GM19467 (cell line): ENCODE measurements at regions not wholly inside any gene's neighbourhood (a gene's known extent, or its start where the extent isn't known, plus 50 kb on each side); places are given as distances from the start of the nearest gene placed in this dataset.
"Not testable (repeated sequence)": the region's sequence is repeated elsewhere in the genome, so short reads cannot be mapped to it uniquely, and the experiment has no call there.

Experiments used
- ATAC-seq: cut with Tn5 transposase; IDR thresholded peaks from one replicate; pipeline ENCODE4 v1.9.1; 2021; ENCODE audit warnings: mild to moderate bottlenecking, moderate library complexity; ENCODE audit not compliant: unreplicated experiment

GRCh38 chr10:44278837-44279324, 106.0 kb downstream of the CXCL12 start:
- no peak for ATAC-seq

- ATAC-seq = not testable (repeated sequence)
These were observed 116.4 kb downstream of the CXCL12 start for GRCh38 chr10:44268435-44268948.

DNA sequence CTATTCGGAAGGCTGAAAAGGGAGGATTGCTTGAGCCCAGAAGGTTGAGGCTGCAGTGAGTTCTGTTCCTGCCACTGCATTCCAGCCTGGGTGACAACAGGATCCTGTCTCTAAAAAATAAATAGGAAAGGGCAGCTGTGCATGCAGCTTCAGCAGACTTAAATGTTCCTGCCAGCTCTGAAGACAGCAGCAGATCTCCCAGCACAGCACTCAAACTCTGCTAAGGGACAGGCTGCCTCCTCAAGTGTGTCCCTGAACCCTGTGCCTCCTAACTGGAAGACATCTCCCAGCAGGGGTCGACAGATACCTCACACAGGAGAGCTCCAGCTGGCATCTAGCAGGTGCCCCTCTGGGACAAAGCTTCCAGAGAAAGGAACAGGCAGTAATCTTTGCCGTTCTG, 117.9 kb downstream of the CXCL12 start:
- ATAC-seq = no peak

DNA sequence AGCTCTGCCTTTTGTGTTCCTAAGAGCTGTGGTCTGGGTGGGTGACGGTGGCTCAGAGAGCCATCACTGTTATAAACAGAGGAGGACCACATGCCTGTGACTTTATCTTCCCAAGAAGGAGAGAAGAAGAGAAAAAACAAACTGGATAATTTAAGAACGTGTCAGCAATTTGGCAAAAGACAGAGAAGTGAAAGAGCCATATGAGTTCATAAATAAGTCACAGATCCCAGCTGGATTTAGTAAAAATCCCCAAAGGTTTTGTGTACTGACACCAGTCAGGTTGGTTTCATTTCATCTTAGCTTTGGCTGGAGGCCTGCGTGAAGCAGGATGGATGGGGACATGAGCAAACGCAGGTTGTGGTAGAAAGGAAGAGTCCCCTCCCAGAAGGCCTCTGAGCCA, 120.7 kb downstream of the CXCL12 start:
- ATAC-seq = no peak

DNA sequence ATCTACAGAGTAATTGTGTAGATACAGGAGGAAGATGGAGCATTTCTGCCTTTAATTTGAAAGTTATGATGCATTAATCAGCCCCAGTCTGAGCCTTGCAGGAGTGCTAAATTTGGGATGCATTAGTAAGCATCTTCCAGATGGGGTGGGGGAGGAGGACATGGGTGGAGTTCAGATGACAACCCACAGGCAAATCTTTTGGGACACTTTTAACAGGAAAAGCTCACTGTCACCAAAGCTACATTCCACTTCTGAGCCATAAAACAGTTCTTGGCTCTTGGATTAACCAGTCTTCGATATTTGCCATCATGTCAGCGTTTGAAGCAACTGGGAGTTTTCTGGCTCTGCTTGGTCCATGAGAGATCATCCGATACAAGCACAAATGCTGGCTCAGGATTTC, 121.1 kb downstream of the CXCL12 start:
- no peak for ATAC-seq

DNA sequence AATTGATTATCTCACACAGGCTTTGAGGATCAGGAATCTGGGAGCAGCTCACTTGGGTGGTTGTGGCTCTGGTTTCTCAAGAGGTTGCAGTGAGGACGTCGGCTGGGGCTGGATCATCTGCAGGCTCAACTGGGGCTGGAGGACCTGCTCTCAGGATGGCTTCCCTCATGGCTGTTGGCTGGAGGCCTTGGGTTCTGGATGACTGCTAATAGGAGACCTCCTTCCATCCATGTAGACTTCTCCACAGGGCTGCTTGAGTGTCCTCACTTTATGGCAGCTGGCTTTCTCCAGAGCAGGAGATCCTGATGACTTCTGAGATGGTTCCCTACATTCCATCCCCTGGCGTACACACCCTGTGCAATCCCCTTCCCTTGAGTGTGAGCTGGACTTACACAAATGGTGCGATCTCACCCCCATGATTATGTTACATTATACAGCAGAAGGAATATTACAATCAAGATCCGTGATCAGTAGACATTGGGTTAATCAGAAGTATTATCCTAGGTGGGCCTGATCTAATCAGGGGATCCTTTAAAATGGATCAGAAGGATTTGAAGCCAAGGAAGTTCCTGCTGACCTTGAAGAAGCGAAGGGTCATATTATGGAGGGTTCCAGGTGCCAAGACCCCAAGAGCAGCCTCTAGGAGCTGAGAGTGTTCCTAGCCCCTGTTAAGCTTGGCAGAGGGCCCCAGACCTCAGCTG, 122.2 kb downstream of the CXCL12 start:
- no peak for ATAC-seq

- ATAC-seq = no peak
These were observed 123.0 kb downstream of the CXCL12 start for GRCh38 chr10:44261710-44262455.

GRCh38 chr10:44261296-44261695, 123.6 kb downstream of the CXCL12 start:
- no peak for ATAC-seq

- no peak for ATAC-seq
These were observed 124.5 kb downstream of the CXCL12 start for GRCh38 chr10:44260286-44260928.

- no peak for ATAC-seq
These were observed 125.6 kb downstream of the CXCL12 start for GRCh38 chr10:44259090-44259874.

- ATAC-seq = no peak
These were observed 126.3 kb downstream of the CXCL12 start for GRCh38 chr10:44258460-44259089.

DNA sequence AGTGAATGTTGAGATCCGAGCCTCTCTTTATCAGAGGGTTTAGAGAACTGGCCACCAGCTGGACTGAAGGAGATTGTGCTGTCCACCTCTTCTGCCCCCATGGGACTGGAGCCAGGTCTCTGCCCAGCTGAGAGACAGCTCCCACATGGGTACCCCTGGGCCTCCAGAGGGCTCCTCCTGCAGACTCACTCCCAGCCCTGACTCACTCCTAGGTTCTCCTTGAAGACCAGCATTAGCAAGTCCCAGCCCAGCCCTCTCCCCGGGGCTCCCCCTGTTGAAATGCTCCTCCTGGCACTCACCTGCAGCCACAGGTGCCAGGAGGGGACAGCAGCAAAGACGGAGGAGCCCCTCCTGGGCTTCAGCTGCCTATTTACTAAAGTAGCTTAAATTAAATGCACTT, 126.9 kb downstream of the CXCL12 start:
- ATAC-seq = no peak

DNA sequence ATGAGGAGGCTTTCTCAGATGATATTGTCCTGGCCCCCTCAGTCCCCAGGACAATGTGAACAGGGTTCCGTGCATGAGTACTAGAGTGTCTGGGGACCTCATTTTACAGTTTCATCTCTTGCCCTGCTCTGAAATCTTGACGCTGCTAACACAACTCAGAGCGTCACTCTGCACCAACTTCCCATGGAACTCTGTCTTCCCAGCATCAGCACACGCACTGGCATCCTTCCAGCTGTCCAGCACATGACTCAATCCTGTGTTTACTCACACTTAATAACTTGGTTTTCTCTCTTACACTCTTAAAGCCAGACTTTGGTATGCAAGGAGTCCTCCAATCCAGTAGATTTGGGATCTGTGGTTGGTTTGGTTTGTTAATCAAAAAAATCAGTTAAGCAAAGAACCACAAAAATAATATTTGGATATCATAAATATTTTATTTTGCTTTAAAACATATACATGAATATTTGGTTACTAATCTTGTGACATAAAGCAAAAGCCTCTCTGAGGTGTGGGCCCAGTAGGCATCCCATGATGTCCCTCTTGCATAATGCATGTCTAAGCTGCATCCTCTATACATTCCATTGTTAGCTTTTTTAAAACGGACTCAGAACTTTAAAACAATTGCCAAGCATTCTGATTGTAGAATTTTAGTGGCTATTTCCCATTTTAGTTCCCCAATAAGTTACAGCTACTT, 131.0 kb downstream of the CXCL12 start:
- no peak for ATAC-seq

- ATAC-seq = not testable (repeated sequence)
These were observed 132.3 kb downstream of the CXCL12 start for GRCh38 chr10:44252631-44253030.

GRCh38 chr10:44249933-44250332, 135.0 kb downstream of the CXCL12 start:
- not testable (repeated sequence) for ATAC-seq

DNA sequence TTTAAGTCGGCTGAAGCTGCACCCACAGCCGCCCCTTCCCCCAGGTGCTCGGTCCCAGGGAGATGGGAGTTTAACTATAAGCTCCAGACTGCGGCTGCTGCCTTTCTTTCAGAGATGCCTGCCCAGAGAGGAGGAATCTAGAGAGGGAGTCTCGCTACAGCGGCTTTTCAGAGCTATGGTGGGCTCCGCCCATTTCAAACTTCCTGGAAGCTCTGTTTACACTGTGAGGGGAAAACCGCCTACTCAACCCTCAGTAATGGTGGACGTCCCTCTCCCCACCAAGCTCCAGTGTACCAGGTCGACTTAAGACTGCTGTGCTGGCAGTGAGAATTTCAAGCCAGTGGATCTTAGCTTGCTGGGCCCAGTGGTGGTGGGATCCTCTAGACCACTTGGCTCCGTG, 135.4 kb downstream of the CXCL12 start:
- no peak for ATAC-seq

GRCh38 chr10:44246700-44247099, 138.2 kb downstream of the CXCL12 start:
- not testable (repeated sequence) for ATAC-seq

- ATAC-seq = not testable (repeated sequence)
These were observed 138.6 kb downstream of the CXCL12 start for GRCh38 chr10:44246287-44246686.

- ATAC-seq = no peak
These were observed 139.3 kb downstream of the CXCL12 start for GRCh38 chr10:44245601-44245938.
